ENCODE measurements at regions not wholly inside any gene's neighbourhood (a gene's known extent, or its start where the extent isn't known, plus 50 kb on each side); places are given as distances from the start of the nearest gene placed in this dataset.

- no peak for TF ChIP-seq EP300 (IDR thresholded peaks at IDR 0.05)
- TF ChIP-seq POLR2A (IDR thresholded peaks at IDR 0.05; ENCODE audit: low read depth), result no peak
- no peak for TF ChIP-seq CTCF (IDR thresholded peaks at IDR 0.05)
- no peak for TF ChIP-seq POLR2AphosphoS5 (IDR thresholded peaks at IDR 0.05)
These were observed 105.8 kb downstream of the SLC35B3 start for GRCh38 chr6:8329562-8329961.
